Suprapubic skin (tissue), 4 donors: ENCODE measurements at regions not wholly inside any gene's neighbourhood (a gene's known extent, or its start where the extent isn't known, plus 50 kb on each side); places are given as distances from the start of the nearest gene placed in this dataset.

ENCODE experiments used
- DNase-seq, 2 donors: peaks; one replicate each; pipeline ENCODE4 v3.0.0-alpha.2; 2019; ENCODE audit warnings: low spot score in 2 of 2
- H3K27ac ChIP-seq: fragments of 200-600 bp; sonication (generic); one replicate; pipeline ENCODE4 v1.5.1; 2019
- H3K27me3 ChIP-seq: fragments of 200-600 bp; sonication (generic); one replicate; pipeline ENCODE4 v1.5.1; 2019
- H3K36me3 ChIP-seq: fragments of 200-600 bp; sonication (generic); one replicate; pipeline ENCODE4 v1.5.1; 2019
- H3K4me1 ChIP-seq: fragments of 200-600 bp; sonication (generic); one replicate; pipeline ENCODE4 v1.5.1; 2019
- H3K4me3 ChIP-seq: fragments of 200-600 bp; sonication (generic); one replicate; pipeline ENCODE4 v1.5.1; 2019; ENCODE audit warnings: mild to moderate bottlenecking
- H3K9me3 ChIP-seq: fragments of 200-600 bp; sonication (generic); one replicate; pipeline ENCODE4 v1.5.1; 2019
- EP300 ChIP-seq: sonication (generic); formaldehyde crosslinking; IDR thresholded peaks from one replicate; pipeline ENCODE4 v1.6.1; 2017; ENCODE audit warnings: antibody characterized with exemption
- POLR2A ChIP-seq, 2 donors: fragments of 450-650 bp; IDR thresholded peaks; one replicate each; pipeline ENCODE4 v1.6.1; 2017; ENCODE audit warnings: antibody characterized with exemption in 2 of 2, mild to moderate bottlenecking in 2 of 2, moderate library complexity in 2 of 2
- POLR2AphosphoS5 ChIP-seq, 3 donors: sonication (generic); formaldehyde crosslinking; IDR thresholded peaks; one replicate each; pipeline ENCODE4 v1.6.1; 2017; ENCODE audit warnings: antibody characterized with exemption in 3 of 3
- WGBS: methylation state at CpG from one replicate; pipeline ENCODE4 v1.1.5; 2018; 5-methylcytosine and 5-hydroxymethylcytosine counted together
- TF ChIP-seq, protein P1 (sequence below), 2 donors: fragments of 200-600 bp in 1 of 2; fragments of 450-650 bp in 1 of 2; sonication (generic) in 1 of 2; IDR thresholded peaks; one replicate each; pipeline ENCODE4 v1.5.1; 2016 to 2019; ENCODE audit warnings: antibody characterized with exemption in 2 of 2, mild to moderate bottlenecking in 1 of 2, moderate library complexity in 1 of 2

DNA sequence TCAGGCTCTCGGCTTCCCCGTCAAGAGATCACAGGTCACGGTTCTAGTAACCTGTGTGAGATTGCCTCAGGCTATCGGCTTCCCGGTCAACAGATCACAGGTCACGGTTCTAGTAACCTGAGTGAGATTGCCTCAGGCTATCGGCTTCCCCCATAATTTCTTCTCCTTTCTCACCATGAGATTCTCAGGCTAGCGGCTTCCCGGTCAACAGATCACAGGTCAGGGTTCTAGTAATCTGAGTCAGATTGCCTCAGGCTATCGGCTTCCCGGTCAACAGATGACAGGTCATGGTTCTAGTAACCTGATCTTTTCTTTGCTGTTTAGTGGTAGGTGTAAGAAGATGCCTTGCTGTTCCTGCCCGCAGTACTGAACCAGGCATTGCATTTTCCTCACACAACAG lies 418.2 kb upstream of the ZNF717 start:
- no peaks in the 10 kb centered on the region for H3K36me3 ChIP-seq
- DNase-seq: no peak
- no peak for TF ChIP-seq POLR2A (IDR thresholded peaks at IDR 0.05)
- TF ChIP-seq POLR2AphosphoS5 (IDR thresholded peaks at IDR 0.05): no peak
- TF ChIP-seq, protein P1, sequence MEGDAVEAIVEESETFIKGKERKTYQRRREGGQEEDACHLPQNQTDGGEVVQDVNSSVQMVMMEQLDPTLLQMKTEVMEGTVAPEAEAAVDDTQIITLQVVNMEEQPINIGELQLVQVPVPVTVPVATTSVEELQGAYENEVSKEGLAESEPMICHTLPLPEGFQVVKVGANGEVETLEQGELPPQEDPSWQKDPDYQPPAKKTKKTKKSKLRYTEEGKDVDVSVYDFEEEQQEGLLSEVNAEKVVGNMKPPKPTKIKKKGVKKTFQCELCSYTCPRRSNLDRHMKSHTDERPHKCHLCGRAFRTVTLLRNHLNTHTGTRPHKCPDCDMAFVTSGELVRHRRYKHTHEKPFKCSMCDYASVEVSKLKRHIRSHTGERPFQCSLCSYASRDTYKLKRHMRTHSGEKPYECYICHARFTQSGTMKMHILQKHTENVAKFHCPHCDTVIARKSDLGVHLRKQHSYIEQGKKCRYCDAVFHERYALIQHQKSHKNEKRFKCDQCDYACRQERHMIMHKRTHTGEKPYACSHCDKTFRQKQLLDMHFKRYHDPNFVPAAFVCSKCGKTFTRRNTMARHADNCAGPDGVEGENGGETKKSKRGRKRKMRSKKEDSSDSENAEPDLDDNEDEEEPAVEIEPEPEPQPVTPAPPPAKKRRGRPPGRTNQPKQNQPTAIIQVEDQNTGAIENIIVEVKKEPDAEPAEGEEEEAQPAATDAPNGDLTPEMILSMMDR (IDR thresholded peaks at IDR 0.05): no peak
- no peak for TF ChIP-seq EP300
- no peaks in the 10 kb centered on the region for H3K4me1 ChIP-seq
- no peak overlapping the region for H3K4me3 ChIP-seq
- H3K27ac ChIP-seq: no peak overlapping the region
- WGBS: 87% methylated on average over 12 of the region's 12 CpGs
- no peaks in the 10 kb centered on the region for H3K27me3 ChIP-seq
- H3K9me3 ChIP-seq: no peaks in the 10 kb centered on the region

DNA sequence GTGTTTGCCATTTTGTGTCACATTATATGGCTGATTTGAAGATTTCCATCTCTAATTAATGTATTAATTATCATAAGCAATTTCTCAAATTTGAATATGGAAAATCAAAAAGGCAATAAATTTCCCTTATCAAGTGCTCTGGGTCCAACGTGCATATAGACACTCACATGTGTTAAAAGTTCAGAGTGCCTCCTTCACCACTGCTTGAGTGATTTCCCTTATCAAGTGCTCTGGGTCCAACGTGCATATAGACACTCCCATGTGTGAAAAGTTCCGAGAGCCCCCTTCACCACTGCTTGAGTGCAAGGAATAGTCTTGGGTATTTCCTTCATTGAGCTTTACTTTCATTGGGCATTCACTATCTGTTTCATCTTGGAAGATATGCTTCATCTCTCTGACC lies 421.0 kb upstream of the ZNF717 start:
- no peaks in the 10 kb centered on the region for H3K36me3 ChIP-seq
- TF ChIP-seq POLR2AphosphoS5 (IDR thresholded peaks at IDR 0.05): no peak
- no peak overlapping the region for H3K4me3 ChIP-seq
- DNase-seq: no peak
- H3K9me3 ChIP-seq: no peaks in the 10 kb centered on the region
- no peak overlapping the region for H3K27ac ChIP-seq
- no peaks in the 10 kb centered on the region for H3K27me3 ChIP-seq
- WGBS: 84% methylated on average over 3 of the region's 3 CpGs
- no peaks in the 10 kb centered on the region for H3K4me1 ChIP-seq

DNA sequence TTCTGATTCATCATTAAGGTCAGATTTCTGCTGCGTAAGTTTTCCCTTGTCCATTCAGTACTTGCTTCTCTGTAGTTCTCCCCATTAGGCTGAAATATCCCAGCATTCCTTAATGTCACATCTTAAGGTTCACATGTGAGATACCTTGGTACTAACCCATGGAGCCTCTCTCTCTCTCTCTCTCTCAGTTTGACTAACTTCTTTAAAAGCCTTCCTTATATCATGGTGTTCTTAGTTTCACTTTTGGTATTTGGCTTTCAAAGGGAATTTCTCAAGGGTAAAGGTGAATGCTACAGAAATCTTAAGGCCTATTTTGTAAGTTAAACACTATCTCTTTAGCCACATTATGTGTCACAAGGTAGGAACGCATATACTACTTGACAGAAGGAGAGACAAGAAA lies 427.3 kb upstream of the ZNF717 start:
- TF ChIP-seq POLR2A (IDR thresholded peaks at IDR 0.05) (no peak), POLR2AphosphoS5 (IDR thresholded peaks at IDR 0.05) (no peak), EP300 (no peak)
- TF ChIP-seq, protein P1 (IDR thresholded peaks at IDR 0.05): no peak
- Histone ChIP-seq H3K27me3 (no peaks in the 10 kb centered on the region), H3K36me3 (no peaks in the 10 kb centered on the region), H3K27ac (no peak overlapping the region), H3K4me1 (no peaks in the 10 kb centered on the region), H3K9me3 (peaks cover 5% of the 10 kb centered on the region), H3K4me3 (no peak overlapping the region)
- WGBS: 97% methylated on average over 2 of the region's 2 CpGs
- DNase-seq: no peak

DNA sequence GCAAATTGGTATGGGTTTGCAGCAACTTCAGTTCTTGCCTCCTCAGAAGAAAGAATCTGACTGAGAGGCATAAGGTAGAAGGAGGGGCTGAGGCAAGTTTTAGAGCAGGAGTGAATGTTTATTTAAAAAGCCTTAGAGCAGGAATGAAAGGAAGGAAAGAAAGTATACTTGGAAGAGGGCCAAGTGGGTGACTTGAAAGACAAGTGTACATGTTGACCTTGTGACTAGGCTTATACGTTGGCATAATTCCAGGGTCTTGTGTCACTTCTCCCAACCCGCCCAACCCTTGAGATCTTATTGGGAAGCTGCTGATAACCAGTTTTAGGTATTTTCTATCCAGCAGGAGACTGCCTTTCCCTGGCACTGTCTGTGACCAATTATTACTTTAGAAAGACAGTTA lies 436.9 kb upstream of the ZNF717 start:
- DNase-seq: no peak
- no peaks in the 10 kb centered on the region for H3K9me3 ChIP-seq
- TF ChIP-seq EP300: no peak
- TF ChIP-seq, protein P1 (IDR thresholded peaks at IDR 0.05): no peak
- no peak for TF ChIP-seq POLR2AphosphoS5 (IDR thresholded peaks at IDR 0.05)
- no peak for TF ChIP-seq POLR2A (IDR thresholded peaks at IDR 0.05)

DNA sequence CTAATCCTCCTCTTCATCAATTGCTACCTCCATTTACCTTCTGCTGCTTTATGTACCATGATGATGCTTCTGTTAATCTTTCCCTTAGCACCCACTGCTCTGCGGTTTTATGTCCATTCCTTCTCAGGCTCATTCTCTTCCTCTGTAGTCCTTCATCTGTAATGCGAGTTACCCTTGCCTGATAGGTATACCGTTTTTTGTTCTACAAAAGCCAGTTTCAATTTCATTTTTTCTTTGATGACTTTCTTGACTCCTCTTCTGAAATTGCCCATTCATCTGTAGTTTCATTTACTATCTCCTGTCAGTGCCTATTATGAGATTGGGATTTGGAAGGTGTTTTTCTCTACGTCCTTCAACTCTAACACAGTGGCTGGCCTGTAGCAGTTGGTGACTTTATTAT lies 445.9 kb upstream of the ZNF717 start:
- H3K4me1 ChIP-seq: no peaks in the 10 kb centered on the region
- no peak for DNase-seq
- no peak overlapping the region for H3K27ac ChIP-seq
- H3K4me3 ChIP-seq: no peak overlapping the region
- no peaks in the 10 kb centered on the region for H3K9me3 ChIP-seq
- H3K27me3 ChIP-seq: no peaks in the 10 kb centered on the region
- TF ChIP-seq, protein P1 (IDR thresholded peaks at IDR 0.05): no peak
- TF ChIP-seq POLR2AphosphoS5 (IDR thresholded peaks at IDR 0.05): no peak
- no peak for TF ChIP-seq EP300
- TF ChIP-seq POLR2A (IDR thresholded peaks at IDR 0.05): no peak
- H3K36me3 ChIP-seq: no peaks in the 10 kb centered on the region
- 87% methylated on average over 4 of the region's 4 CpGs for WGBS

More for the DNA sequence above, 436.9 kb upstream of the ZNF717 start:
- Histone ChIP-seq H3K4me1 (no peaks in the 10 kb centered on the region), H3K27me3 (no peaks in the 10 kb centered on the region), H3K27ac (no peak overlapping the region), H3K4me3 (no peak overlapping the region), H3K36me3 (no peaks in the 10 kb centered on the region)
- WGBS: 24% methylated on average over 2 of the region's 2 CpGs
